22Rv1 (cell line): ENCODE measurements at regions not wholly inside any gene's neighbourhood (a gene's known extent, or its start where the extent isn't known, plus 50 kb on each side); places are given as distances from the start of the nearest gene placed in this dataset.

ENCODE experiments used
- H3K27ac ChIP-seq: fragments of 450-650 bp; 2 replicates; pipeline ENCODE4 v1.5.1; 2017
- CTCF ChIP-seq: fragments of 450-650 bp; IDR thresholded peaks from 2 replicates; pipeline ENCODE4 v1.5.1; 2017; ENCODE audit warnings: mild to moderate bottlenecking
- ZFX ChIP-seq: fragments of 450-650 bp; IDR thresholded peaks from 2 replicates; pipeline ENCODE4 v1.6.1; 2017; ENCODE audit warnings: antibody characterized with exemption, borderline replicate concordance

DNA sequence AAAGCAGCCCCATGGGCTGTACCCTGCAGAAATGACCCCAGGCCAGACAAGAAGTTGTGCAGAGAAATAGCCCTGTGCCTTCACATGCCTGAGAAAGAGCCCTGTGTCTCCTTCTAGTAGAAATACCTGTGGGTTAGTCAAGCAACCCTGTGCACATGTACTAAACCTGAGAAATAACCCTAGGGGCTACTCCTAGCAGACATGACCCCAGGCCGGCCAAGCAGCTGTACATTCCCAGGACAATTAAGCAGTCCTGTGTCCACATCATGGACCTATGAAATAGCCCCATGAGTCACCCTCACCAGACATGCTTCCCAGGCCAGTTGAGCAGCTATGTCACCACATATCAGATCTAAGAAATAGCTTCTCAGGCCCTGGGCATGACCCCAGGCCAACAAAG lies 519.7 kb upstream of the CA10 start:
- TF ChIP-seq CTCF (no peak), ZFX (no peak)
- H3K27ac ChIP-seq, result no peak overlapping the region

- no peak overlapping the region for H3K27ac ChIP-seq
- TF ChIP-seq CTCF (no peak), ZFX (no peak)
Measured at GRCh38 chr17:52674686-52675085, 516.2 kb upstream of the CA10 start.

- TF ChIP-seq ZFX (no peak), CTCF (no peak)
- H3K27ac ChIP-seq, result no peak overlapping the region
Measured at GRCh38 chr17:52673791-52674190, 515.3 kb upstream of the CA10 start.

DNA sequence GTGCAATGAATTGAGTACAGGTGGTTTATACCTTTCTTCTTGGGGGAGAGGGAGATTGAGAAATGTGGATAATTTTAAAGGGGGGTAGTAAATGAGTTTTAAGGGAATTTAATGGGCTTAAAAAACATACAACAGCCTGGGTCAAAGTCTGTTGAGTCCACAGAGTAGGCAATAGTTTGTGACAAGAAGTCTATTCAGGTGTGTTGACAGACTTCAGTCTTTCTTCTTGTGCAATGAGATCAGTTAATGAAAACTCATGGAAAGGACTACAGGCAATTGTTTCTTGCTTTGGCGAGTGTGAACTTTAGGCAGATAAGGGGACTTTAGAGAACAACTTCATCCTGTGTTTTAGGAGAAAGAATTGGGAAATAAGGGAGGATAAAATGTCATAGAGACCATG lies 507.8 kb upstream of the CA10 start:
- TF ChIP-seq CTCF (no peak), ZFX (no peak)
- H3K27ac ChIP-seq, result no peak overlapping the region

DNA sequence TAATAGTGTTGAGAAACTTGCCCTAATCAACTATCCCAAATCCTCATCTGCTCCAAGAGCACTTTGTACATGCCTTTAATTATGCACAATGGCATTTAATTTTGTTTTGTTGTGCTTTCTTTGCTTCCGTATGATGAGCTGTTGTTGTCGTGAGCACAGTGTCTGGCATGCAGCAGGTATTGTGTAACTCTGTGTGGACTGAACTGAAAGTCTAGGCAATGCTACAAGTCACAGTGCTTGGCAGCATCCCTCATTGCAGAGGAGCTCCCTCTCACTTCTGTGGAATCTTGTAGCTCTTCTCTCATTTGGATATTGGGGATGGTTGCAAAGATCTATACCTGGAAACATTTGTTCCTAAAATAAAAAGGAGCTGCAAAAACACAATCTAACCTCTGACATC lies 502.2 kb upstream of the CA10 start:
- H3K27ac ChIP-seq, result no peak overlapping the region
- TF ChIP-seq CTCF, result no peak
- TF ChIP-seq ZFX, result no peak

DNA sequence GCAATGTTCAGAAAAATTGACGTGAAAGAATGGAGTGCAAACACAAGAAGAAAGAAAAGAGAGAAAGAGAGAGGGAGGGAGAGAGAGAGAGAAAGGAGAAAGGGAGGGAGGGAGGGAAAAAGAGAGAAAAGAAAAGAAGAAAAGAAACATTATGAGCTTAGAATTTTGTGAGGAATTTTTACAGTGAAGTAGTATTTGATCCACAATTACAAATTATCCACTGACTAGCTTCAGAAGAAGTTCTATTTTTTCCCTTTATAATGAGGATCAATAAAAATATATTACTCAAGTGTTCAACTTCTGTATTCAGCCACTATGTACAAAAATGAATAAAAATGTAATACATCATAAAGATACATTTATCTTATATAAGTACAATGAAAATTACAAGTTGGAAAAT lies 494.5 kb upstream of the CA10 start:
- no peak for TF ChIP-seq CTCF
- no peak for TF ChIP-seq ZFX
- no peak overlapping the region for H3K27ac ChIP-seq

GRCh38 chr17:52648995-52649394 lies 490.5 kb upstream of the CA10 start:
- TF ChIP-seq CTCF (no peak), ZFX (no peak)
- no peak overlapping the region for H3K27ac ChIP-seq
